NCI-H1694 treated with DMSO at 0.1 percent for 48 hours (cell line): ENCODE measurements at regions not wholly inside any gene's neighbourhood (a gene's known extent, or its start where the extent isn't known, plus 50 kb on each side); places are given as distances from the start of the nearest gene placed in this dataset.
"Not testable (repeated sequence)": the region's sequence is repeated elsewhere in the genome, so short reads cannot be mapped to it uniquely, and the experiment has no call there.

ENCODE experiments used
- DNase-seq: peaks from one replicate; lab custom pipeline; 2025; lab: John Stamatoyannopoulos, UW

- not testable (repeated sequence) for DNase-seq
These were observed 298.4 kb downstream of the LIG4 start for GRCh38 chr13:107916902-107917301.

- DNase-seq, result no peak
These were observed 302.6 kb downstream of the LIG4 start for GRCh38 chr13:107912745-107913144.

GRCh38 chr13:107907065-107907805 lies 308.1 kb downstream of the LIG4 start:
- no peak for DNase-seq

- no peak for DNase-seq
These were observed 309.2 kb downstream of the LIG4 start for GRCh38 chr13:107906131-107906530.

GRCh38 chr13:107901996-107902562 lies 313.3 kb downstream of the LIG4 start:
- DNase-seq, result no peak

GRCh38 chr13:107901230-107901629 lies 314.1 kb downstream of the LIG4 start:
- DNase-seq, result no peak

- no peak for DNase-seq
These were observed 314.6 kb downstream of the LIG4 start for GRCh38 chr13:107900775-107901174.

- no peak for DNase-seq
These were observed 329.2 kb downstream of the LIG4 start for GRCh38 chr13:107886118-107886517.

GRCh38 chr13:107884564-107884963 lies 330.8 kb downstream of the LIG4 start:
- DNase-seq, result no peak

GRCh38 chr13:107883561-107884175 lies 331.7 kb downstream of the LIG4 start:
- no peak for DNase-seq

- DNase-seq, result no peak
These were observed 332.4 kb downstream of the LIG4 start for GRCh38 chr13:107882708-107883560.

GRCh38 chr13:107881362-107881761 lies 334.0 kb downstream of the LIG4 start:
- DNase-seq, result no peak

GRCh38 chr13:107874456-107874855 lies 340.9 kb downstream of the LIG4 start:
- DNase-seq, result no peak

- no peak for DNase-seq
These were observed 341.4 kb downstream of the LIG4 start for GRCh38 chr13:107873926-107874325.

- DNase-seq, result no peak
These were observed 344.9 kb downstream of the LIG4 start for GRCh38 chr13:107870400-107870799.

GRCh38 chr13:107867701-107868661 lies 347.4 kb downstream of the LIG4 start:
- DNase-seq, result peak; percentile 70

- peak; percentile 55 for DNase-seq
These were observed 348.3 kb downstream of the LIG4 start for GRCh38 chr13:107866941-107867623.

- DNase-seq, result peak; percentile 54
These were observed 349.1 kb downstream of the LIG4 start for GRCh38 chr13:107866032-107866940.

GRCh38 chr13:107865643-107866031 lies 349.7 kb downstream of the LIG4 start:
- DNase-seq, result no peak

GRCh38 chr13:107865318-107865575 lies 350.1 kb downstream of the LIG4 start:
- no peak for DNase-seq
